Smooth muscle cell (in vitro differentiated cells): ENCODE measurements at regions not wholly inside any gene's neighbourhood (a gene's known extent, or its start where the extent isn't known, plus 50 kb on each side); places are given as distances from the start of the nearest gene placed in this dataset.

Source experiments
- DNase-seq: peaks from one replicate; lab custom pipeline; 2025; ENCODE audit not compliant: unreplicated experiment; lab: John Stamatoyannopoulos, UW
- H2AFZ ChIP-seq: fragments of 200-600 bp; sonication (generic); 2 replicates; pipeline ENCODE4 v1.6.0; 2016; ENCODE audit warnings: antibody characterized with exemption, low read depth, mild to moderate bottlenecking
- H3F3A ChIP-seq: fragments of 200-600 bp; sonication (generic); 2 replicates; pipeline ENCODE4 v1.6.0; 2017; ENCODE audit warnings: antibody characterized with exemption, low read depth
- H3K27ac ChIP-seq: fragments of 200-600 bp; sonication (generic); 2 replicates; pipeline ENCODE4 v1.5.1; 2016; ENCODE audit warnings: low read depth, mild to moderate bottlenecking
- H3K27me3 ChIP-seq: fragments of 200-600 bp; sonication (generic); 2 replicates; pipeline ENCODE4 v1.6.1; 2016; ENCODE audit warnings: low read depth, mild to moderate bottlenecking
- H3K36me3 ChIP-seq: fragments of 200-600 bp; sonication (generic); 2 replicates; pipeline ENCODE4 v1.5.1; 2016; ENCODE audit warnings: low read depth
- H3K4me1 ChIP-seq: fragments of 200-600 bp; sonication (generic); 2 replicates; pipeline ENCODE4 v1.5.1; 2016; ENCODE audit warnings: low read depth
- H3K4me2 ChIP-seq: fragments of 200-600 bp; sonication (generic); 2 replicates; pipeline ENCODE4 v1.6.0; 2016; ENCODE audit warnings: mild to moderate bottlenecking
- H3K4me3 ChIP-seq: fragments of 200-600 bp; sonication (generic); 2 replicates; pipeline ENCODE4 v1.5.1; 2016; ENCODE audit warnings: mild to moderate bottlenecking
- H3K79me2 ChIP-seq: fragments of 200-600 bp; sonication (generic); 2 replicates; pipeline ENCODE4 v1.6.0; 2016; ENCODE audit warnings: low read depth, mild to moderate bottlenecking
- H3K9ac ChIP-seq: fragments of 200-600 bp; sonication (generic); 2 replicates; pipeline ENCODE4 v1.6.0; 2016; ENCODE audit warnings: low read depth
- H3K9me3 ChIP-seq: fragments of 200-600 bp; sonication (generic); replicated peaks from 2 replicates; pipeline ENCODE4 v1.5.1; 2016; ENCODE audit warnings: low read depth
- H4K20me1 ChIP-seq: fragments of 200-600 bp; sonication (generic); 2 replicates; pipeline ENCODE4 v1.6.0; 2016; ENCODE audit warnings: low read depth
- WGBS: methylation state at CpG from one replicate; pipeline ENCODE4 v1.1.7; 2016; ENCODE audit warnings: low lambda C conversion rate; 5-methylcytosine and 5-hydroxymethylcytosine counted together
- TF ChIP-seq, protein P1 (sequence below): fragments of 200-600 bp; sonication (generic); IDR thresholded peaks from 2 replicates; pipeline ENCODE4 v1.5.1; 2017; ENCODE audit warnings: borderline replicate concordance, mild to moderate bottlenecking, antibody characterized with exemption; ENCODE audit not compliant: insufficient read depth, poor library complexity, severe bottlenecking

- Histone ChIP-seq H4K20me1 (no peaks in the 10 kb centered on the region), H3K4me1 (no peaks in the 10 kb centered on the region), H3K79me2 (no peaks in the 10 kb centered on the region), H3K9ac (no peak overlapping the region), H3K27ac (no peak overlapping the region), H3F3A (no peaks in the 10 kb centered on the region), H3K9me3 (no peaks in the 10 kb centered on the region), H3K4me2 (no peak overlapping the region), H3K4me3 (no peak overlapping the region), H3K27me3 (no peaks in the 10 kb centered on the region), H2AFZ (no peak overlapping the region), H3K36me3 (no peaks in the 10 kb centered on the region)
- TF ChIP-seq, protein P1, sequence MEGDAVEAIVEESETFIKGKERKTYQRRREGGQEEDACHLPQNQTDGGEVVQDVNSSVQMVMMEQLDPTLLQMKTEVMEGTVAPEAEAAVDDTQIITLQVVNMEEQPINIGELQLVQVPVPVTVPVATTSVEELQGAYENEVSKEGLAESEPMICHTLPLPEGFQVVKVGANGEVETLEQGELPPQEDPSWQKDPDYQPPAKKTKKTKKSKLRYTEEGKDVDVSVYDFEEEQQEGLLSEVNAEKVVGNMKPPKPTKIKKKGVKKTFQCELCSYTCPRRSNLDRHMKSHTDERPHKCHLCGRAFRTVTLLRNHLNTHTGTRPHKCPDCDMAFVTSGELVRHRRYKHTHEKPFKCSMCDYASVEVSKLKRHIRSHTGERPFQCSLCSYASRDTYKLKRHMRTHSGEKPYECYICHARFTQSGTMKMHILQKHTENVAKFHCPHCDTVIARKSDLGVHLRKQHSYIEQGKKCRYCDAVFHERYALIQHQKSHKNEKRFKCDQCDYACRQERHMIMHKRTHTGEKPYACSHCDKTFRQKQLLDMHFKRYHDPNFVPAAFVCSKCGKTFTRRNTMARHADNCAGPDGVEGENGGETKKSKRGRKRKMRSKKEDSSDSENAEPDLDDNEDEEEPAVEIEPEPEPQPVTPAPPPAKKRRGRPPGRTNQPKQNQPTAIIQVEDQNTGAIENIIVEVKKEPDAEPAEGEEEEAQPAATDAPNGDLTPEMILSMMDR, result no peak
- DNase-seq, result no peak
- 100% methylated on average over 1 of the region's 1 CpG for WGBS
These were observed 222.3 kb upstream of the LDB2 start for GRCh38 chr4:17120761-17121160.

- H3K9me3 ChIP-seq, result no peaks in the 10 kb centered on the region
- DNase-seq, result no peak
- no peak overlapping the region for H2AFZ ChIP-seq
- H3K4me2 ChIP-seq, result no peak overlapping the region
- 94% methylated on average over 4 of the region's 4 CpGs for WGBS
- no peaks in the 10 kb centered on the region for H4K20me1 ChIP-seq
- H3K4me3 ChIP-seq, result no peak overlapping the region
- TF ChIP-seq, protein P1, result no peak
- no peak overlapping the region for H3K9ac ChIP-seq
- no peaks in the 10 kb centered on the region for H3K36me3 ChIP-seq
- H3K27ac ChIP-seq, result no peak overlapping the region
- H3K27me3 ChIP-seq, result no peaks in the 10 kb centered on the region
- H3K4me1 ChIP-seq, result no peaks in the 10 kb centered on the region
- H3K79me2 ChIP-seq, result no peaks in the 10 kb centered on the region
- no peaks in the 10 kb centered on the region for H3F3A ChIP-seq
These were observed 219.3 kb upstream of the LDB2 start for GRCh38 chr4:17117746-17118145.

DNA sequence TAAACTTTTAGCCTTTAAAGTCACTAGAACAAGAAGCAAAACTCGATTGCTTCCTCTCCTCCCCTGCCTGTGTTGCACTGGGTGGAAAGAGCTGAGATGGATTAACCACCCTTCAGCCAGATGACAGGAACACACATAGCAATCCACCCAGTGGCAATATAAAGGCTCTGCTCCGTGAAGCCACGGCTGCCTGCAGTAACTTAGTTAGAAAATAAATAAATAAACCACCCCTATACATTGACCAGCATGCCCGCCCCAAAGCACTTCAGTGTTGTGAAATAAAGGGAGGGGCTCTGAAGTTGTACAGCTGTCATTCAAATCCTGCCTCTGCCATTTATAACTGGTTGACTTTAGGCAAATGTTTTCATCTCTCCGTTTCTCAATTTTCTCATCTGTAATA is 217.1 kb upstream of the LDB2 start:
- no peak for DNase-seq
- 46% methylated on average over 5 of the region's 5 CpGs for WGBS
- Histone ChIP-seq H3K4me1 (no peaks in the 10 kb centered on the region), H3K36me3 (no peaks in the 10 kb centered on the region), H3K27ac (no peak overlapping the region), H3K4me3 (no peak overlapping the region), H2AFZ (peak overlapping the region; percentile 57), H3F3A (no peaks in the 10 kb centered on the region), H3K9ac (no peak overlapping the region), H3K9me3 (no peaks in the 10 kb centered on the region), H3K79me2 (no peaks in the 10 kb centered on the region), H4K20me1 (no peaks in the 10 kb centered on the region), H3K27me3 (no peaks in the 10 kb centered on the region), H3K4me2 (no peak overlapping the region)
- TF ChIP-seq, protein P1, result no peak

DNA sequence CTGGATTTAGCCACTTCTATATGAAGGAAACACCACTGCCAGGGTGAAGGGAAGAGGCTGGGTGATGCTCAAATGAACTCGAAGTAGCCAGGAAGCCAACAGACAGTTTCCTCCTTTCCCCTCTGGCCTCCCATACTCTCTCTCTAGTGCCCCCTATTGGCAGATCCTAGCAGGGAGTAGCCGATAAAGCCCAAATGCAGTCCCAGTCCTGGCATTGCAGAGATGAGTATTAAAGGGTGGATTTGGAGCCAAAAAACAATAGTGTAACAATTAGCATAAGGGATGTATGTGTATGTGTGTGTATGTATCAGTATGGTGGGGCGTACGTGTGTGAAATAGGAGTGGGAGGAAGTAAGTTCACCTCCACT is 213.8 kb upstream of the LDB2 start:
- Histone ChIP-seq H3K9me3 (no peaks in the 10 kb centered on the region), H3K36me3 (no peaks in the 10 kb centered on the region), H3F3A (no peaks in the 10 kb centered on the region), H4K20me1 (no peaks in the 10 kb centered on the region), H3K9ac (no peak overlapping the region), H2AFZ (no peak overlapping the region), H3K79me2 (no peaks in the 10 kb centered on the region), H3K4me3 (no peak overlapping the region), H3K4me1 (no peaks in the 10 kb centered on the region), H3K4me2 (peak overlapping the region; percentile 33), H3K27ac (no peak overlapping the region), H3K27me3 (no peaks in the 10 kb centered on the region)
- TF ChIP-seq, protein P1, result peak; percentile 40
- DNase-seq, result no peak
- 68% methylated on average over 4 of the region's 4 CpGs for WGBS
